ENCODE measurements at regions not wholly inside any gene's neighbourhood (a gene's known extent, or its start where the extent isn't known, plus 50 kb on each side); places are given as distances from the start of the nearest gene placed in this dataset.

- DNase-seq (ENCODE audit: low spot score): no peak
Measured at GRCh38 chr13:89584058-89584620, 1763.3 kb upstream of the MIR17HG start.

DNA sequence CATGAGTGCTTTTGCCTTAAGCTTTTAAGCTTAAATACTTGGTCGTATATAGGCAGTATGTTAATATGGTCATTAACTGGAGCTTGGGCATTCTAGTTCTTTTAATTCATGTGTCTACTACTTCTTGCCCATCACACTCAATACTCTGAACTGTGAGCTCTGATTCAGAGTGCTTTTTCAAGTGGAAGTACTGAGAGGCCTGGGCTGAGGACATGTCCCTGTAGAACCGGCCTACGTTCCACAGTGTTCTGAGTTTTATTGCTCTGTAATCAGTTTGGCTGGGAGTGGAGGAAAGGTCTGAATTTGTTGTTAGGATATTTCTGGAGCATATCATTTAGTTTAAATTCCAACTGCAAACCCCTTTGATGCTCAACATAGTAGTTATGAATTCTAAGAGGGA, 1744.8 kb upstream of the MIR17HG start:
- no peak for DNase-seq (ENCODE audit: low spot score)

- DNase-seq (ENCODE audit: low spot score): no peak
Measured at GRCh38 chr13:89603187-89603586, 1744.3 kb upstream of the MIR17HG start.

- DNase-seq (ENCODE audit: low spot score): no peak
Measured at GRCh38 chr13:89609318-89609717, 1738.2 kb upstream of the MIR17HG start.

- no peak for DNase-seq (ENCODE audit: low spot score)
Measured at GRCh38 chr13:89610331-89610730, 1737.2 kb upstream of the MIR17HG start.

DNA sequence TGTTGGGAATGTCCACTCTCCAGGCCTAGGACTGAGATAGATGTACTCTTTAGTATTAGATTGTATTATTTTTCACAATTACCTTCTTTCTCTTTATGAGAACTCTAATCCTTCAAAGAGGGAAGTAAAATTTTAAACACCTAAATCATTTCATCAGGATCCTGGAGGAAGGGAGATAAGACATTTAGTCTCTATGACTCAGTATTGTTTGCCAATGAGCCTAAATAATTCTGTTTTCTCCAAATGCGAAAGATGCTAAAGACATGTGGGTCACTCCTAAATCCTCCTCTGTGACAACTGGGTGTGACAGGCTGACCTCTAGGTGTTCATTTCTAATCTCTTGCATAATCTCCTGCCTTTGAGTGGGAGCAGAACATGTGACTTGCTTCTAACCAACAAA, 1736.6 kb upstream of the MIR17HG start:
- DNase-seq (ENCODE audit: low spot score): no peak

DNA sequence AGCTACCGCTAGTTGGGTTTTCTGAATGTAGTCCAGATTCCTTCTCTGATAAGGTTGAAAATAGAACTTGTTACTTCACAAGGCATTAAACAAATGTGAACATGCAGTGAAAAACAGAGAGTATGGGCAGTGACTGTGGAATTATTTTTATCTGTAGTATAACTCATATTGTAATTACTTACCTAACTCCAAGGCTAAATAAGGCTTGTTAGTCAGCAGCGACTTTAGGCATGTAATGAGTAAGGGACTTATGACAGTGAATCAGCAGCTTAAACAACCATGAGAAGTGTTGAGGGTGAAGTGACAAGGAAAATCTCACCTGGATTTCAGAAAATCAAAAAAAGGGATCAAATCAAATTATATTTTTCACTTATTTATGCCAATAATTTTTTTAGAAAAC, 1719.5 kb upstream of the MIR17HG start:
- no peak for DNase-seq (ENCODE audit: low spot score)

DNA sequence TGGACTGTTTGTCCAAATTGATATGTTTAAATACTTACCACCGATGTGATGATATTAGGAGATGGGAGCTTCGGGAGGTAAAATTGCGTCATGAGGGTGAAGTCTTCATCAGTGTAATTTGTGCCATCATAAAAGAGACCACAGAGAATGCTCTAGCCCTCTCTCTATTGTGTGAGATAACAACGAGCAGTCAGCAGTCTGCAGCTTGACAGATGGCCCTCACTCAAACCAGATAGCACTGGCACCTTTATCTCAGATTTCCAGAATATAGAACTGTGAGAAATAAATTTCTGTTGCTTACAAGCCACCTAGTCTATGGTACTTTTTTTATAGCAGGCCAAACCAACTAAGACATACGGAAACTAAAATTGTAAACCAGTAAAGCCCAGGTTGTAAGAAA, 1718.9 kb upstream of the MIR17HG start:
- no peak for DNase-seq (ENCODE audit: low spot score)

- DNase-seq (ENCODE audit: low spot score): no peak
Measured at GRCh38 chr13:89650226-89650625, 1697.3 kb upstream of the MIR17HG start.

DNA sequence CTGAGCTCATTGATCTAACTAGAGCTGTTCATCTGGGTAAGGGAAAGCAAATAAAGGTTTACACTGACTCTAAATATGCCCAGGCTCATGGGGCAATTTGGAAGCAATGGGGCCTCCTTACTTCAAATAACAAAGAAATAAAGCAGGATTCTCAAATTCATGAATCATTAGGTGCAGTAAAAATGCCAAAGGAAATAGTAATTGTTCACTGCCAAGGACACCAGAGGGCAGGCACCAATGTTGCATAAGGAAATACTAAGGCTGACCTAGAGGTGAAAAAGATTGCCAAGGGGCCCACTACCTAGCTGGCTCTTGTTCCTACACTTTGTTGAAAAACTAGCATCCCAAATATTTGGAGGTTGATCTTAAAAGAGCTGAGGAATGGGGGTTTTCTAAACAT, 1686.7 kb upstream of the MIR17HG start:
- no peak for DNase-seq (ENCODE audit: low spot score)

DNA sequence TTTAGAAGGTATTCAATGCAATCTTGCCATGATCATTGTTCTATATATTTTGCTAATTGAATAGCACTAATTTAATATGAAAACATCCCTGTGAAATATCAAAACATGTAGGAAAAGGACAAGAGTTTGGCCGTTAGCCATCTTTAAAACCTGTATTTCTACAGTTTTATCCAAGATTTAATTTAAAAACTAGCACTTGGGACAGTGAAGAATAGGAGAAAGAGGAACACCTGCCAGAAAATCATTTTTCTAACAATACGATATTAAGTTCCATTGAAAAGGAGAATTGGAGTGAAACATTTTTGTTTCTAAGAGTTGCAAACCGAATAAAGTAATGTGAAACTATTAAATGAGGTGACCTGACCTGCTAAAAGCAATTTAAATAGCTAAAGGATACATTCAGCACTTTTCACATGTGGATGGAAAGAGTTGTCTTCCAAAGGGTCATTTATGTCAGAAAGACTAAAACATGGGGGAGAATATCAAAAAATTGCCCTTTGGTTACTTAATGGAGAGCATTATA, 1673.6 kb upstream of the MIR17HG start:
- no peak for DNase-seq (ENCODE audit: low spot score)

- DNase-seq (ENCODE audit: low spot score): no peak
Measured at GRCh38 chr13:89678466-89679121, 1668.9 kb upstream of the MIR17HG start.

GRCh38 chr13:89684896-89685295, 1662.6 kb upstream of the MIR17HG start:
- no peak for DNase-seq (ENCODE audit: low spot score)

GRCh38 chr13:89686171-89686570, 1661.3 kb upstream of the MIR17HG start:
- DNase-seq (ENCODE audit: low spot score): no peak

DNA sequence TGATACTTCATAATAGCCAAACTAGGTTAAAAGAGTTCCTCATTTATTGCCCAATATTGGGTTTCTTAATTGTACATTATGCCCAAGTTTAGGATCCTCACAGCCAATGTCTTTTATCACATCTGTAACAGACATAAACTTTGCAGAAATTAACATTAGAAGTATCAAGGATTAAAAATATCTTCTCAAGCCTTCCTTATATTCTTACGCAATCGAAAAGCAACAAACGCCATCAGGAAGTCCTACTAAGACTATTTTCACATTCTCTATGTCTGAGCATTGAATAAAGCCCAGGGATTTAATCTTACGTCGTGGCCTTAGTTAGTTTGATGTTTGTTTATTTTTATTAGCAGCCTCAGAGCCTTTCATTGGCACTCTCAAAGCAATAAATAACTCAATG, 1660.4 kb upstream of the MIR17HG start:
- no peak for DNase-seq (ENCODE audit: low spot score)

DNA sequence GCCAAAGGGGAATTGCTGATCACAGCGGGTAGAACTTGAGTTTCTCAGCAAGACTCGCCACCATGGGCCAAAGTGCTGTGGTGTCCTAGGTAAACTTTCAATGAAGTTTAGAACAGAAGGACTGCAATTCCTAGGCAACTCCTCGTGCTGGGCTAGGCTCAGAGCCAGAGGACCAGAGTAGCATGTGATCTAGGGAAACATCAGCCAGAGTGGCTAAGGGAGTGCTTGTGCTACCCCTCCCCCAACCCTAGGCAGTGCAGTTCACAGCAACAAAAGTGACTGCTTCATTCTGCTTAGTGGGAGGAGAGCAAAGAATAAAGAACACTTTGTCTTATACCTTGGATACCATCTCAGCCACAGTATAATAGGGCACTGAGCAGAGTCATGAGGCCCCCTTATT, 1658.6 kb upstream of the MIR17HG start:
- peak; percentile 12 for DNase-seq (ENCODE audit: low spot score)

GRCh38 chr13:89694451-89694850, 1653.0 kb upstream of the MIR17HG start:
- DNase-seq (ENCODE audit: low spot score): no peak

DNA sequence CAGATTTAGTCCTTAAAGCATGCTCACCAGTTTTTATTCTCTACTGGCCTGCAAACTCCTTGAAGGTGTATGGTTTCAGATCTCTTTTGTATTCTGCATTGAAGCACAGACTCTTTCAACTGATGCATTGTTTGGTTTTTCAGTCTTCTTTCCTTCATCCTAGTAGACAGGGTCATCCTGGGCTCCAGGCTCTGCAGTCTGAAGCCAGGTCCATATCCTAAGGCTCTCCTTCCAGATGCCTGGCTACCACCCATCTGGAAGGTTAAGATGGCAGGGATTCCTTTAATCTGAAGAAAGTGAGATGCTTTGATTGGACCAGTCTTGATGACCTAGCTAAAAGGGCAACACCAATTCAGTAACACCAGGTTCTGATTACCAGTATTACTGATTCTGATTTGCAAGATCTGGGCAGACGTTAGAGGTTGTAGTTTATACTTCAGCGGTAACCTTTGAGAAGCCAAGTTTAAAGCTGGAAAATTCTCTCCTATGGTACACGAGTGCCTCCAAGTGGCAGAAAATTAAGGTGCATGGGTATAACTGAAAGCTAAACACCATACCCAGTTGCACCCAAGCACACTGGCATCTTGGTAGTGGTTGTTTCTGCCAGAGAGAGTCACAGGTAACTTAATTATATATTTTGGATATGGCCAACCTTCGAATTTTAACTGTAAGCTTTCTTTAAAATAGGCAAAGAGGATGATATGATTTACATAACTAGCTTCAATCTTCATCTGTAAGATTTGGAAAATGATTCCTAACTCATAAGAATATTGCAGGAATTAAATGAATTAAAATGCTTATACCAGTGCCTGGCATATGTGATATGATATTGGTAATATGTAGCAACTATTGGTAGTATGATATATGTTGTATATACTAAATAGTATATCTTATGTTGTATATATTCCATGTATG, 1651.9 kb upstream of the MIR17HG start:
- DNase-seq (ENCODE audit: low spot score): peak; percentile 27

DNA sequence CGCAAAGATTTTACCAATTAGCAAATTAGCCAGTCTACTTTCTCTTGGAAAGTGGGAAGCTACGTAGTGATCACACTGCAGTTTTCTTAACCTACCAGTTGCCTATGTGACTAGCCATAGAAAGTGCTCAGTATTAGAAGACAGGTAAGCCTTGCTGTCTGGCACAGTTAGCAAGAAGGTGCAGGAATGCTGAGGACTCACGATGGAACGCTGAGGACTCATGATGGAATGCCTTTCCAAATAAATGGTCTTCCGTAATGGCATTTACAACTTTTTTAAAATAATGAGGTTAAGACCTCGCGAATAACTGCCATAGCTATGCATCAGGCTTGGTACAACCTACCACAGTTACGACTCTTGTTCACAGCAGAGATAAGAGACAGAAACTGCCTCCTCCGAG, 1645.6 kb upstream of the MIR17HG start:
- no peak for DNase-seq (ENCODE audit: low spot score)

- no peak for DNase-seq (ENCODE audit: low spot score)
Measured at GRCh38 chr13:89704040-89704439, 1643.4 kb upstream of the MIR17HG start.

- DNase-seq (ENCODE audit: low spot score): no peak
Measured at GRCh38 chr13:89708013-89708412, 1639.5 kb upstream of the MIR17HG start.

DNA sequence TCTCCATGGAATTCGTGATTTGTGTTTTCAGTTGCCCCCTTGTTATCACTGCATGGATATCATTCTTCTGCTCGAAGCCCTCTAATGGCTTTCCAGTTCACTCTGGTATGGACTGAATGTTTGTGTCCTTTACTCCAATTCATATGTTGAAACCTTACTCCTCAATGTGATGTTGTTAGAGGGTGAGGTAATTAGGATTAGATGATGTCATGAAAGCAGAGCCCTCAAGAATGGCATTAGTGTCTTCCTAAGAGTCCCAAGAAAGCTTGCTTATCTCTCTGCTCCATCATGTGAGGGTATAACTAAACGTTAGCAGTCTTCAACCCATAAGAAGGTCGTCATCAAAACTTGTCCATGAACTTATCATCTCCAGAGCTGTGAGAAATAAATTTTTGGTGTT, 1626.3 kb upstream of the MIR17HG start:
- no peak for DNase-seq (ENCODE audit: low spot score)

Data from COLO829 (cell line).